H1 (cell line): ENCODE measurements at regions not wholly inside any gene's neighbourhood (a gene's known extent, or its start where the extent isn't known, plus 50 kb on each side); places are given as distances from the start of the nearest gene placed in this dataset.

Source experiments
- CTCF ChIA-PET: fragments of 300-600 bp; sonication (Branson Sonifier 250); formaldehyde crosslinking; loops from one replicate; lab custom pipeline; 2021; ENCODE audit not compliant: partially characterized antibody; lab: Charles Lee
- POLR2A ChIA-PET: fragments of 300-600 bp; sonication (Branson Sonifier 250); formaldehyde crosslinking; loops from one replicate; lab custom pipeline; 2021; ENCODE audit warnings: inconsistent platforms; ENCODE audit not compliant: partially characterized antibody; lab: Charles Lee
- DNase-seq, 2 experiments: peaks; one replicate each; pipeline versions ENCODE4 v3.0.0 to v3.0.0-alpha.2; 2010 to 2022; ENCODE audit warnings: low spot score in 2 of 2, low read depth in 1 of 2, mixed read lengths in 1 of 2
- FAIRE-seq: peaks from 2 replicates; lab custom pipeline; 2011; peaks lifted over from hg19 to GRCh38; lab: Jason Lieb, UNC
- H2AFZ ChIP-seq: 2 replicates; pipeline ENCODE4 v1.8.1; 2012; ENCODE audit warnings: low read length, inconsistent platforms
- H2AK5ac ChIP-seq: 2 replicates; pipeline ENCODE4 v1.6.1; 2013; ENCODE audit warnings: low read depth, low read length
- H2BK120ac ChIP-seq: replicated peaks from 2 replicates; pipeline ENCODE3; 2013; ENCODE audit warnings: low read depth, low read length, inconsistent platforms
- H2BK12ac ChIP-seq: 2 replicates; pipeline ENCODE4 v1.6.1; 2013; ENCODE audit warnings: low read depth, low read length
- H2BK15ac ChIP-seq: 2 replicates; pipeline ENCODE4 v1.6.1; 2013; ENCODE audit warnings: low read length
- H2BK20ac ChIP-seq: 2 replicates; pipeline ENCODE4 v1.6.1; 2013; ENCODE audit warnings: low read length
- H2BK5ac ChIP-seq: 2 replicates; pipeline ENCODE4 v1.6.1; 2013; ENCODE audit warnings: low read depth, low read length
- H3K14ac ChIP-seq: 2 replicates; pipeline ENCODE4 v1.6.1; 2013; ENCODE audit warnings: inconsistent platforms; ENCODE audit not compliant: insufficient read length
- H3K18ac ChIP-seq: 2 replicates; pipeline ENCODE4 v1.6.1; 2013; ENCODE audit warnings: low read length; ENCODE audit errors: extremely low read depth
- H3K23ac ChIP-seq: 2 replicates; pipeline ENCODE4 v1.6.1; 2013; ENCODE audit warnings: inconsistent platforms; ENCODE audit not compliant: insufficient read length
- H3K23me2 ChIP-seq: 2 replicates; pipeline ENCODE4 v1.6.1; 2013; ENCODE audit warnings: low read depth, low read length
- H3K27ac ChIP-seq: 2 replicates; pipeline ENCODE4 v1.6.1; 2011; ENCODE audit warnings: low read depth, low read length, inconsistent platforms
- H3K27me3 ChIP-seq, 4 experiments: replicated peaks in 1 of 4; 1 replicate in 1 of 4; 2 replicates in 3 of 4; pipeline versions ENCODE4 v1.6.1 to v1.8.1; 2011 to 2013; ENCODE audit warnings: low read length in 3 of 4, mild to moderate bottlenecking in 3 of 4, inconsistent platforms in 2 of 4, mixed read lengths in 2 of 4, moderate library complexity in 1 of 4; ENCODE audit not compliant: control insufficient read depth in 3 of 4, insufficient read depth in 3 of 4; ENCODE audit errors: extremely low read depth in 1 of 4
- H3K36me3 ChIP-seq, 4 experiments: 2 replicates each; pipeline versions ENCODE4 v1.6.1 to v1.8.1; 2011 to 2013; ENCODE audit warnings: mild to moderate bottlenecking in 4 of 4, low read length in 3 of 4, moderate library complexity in 2 of 4, control low read depth in 1 of 4, inconsistent platforms in 1 of 4; ENCODE audit not compliant: insufficient read depth in 4 of 4, control insufficient read depth in 2 of 4
- H3K4ac ChIP-seq: replicated peaks from 2 replicates; pipeline ENCODE3; 2013; ENCODE audit warnings: low read length, low read depth, mixed read lengths, inconsistent platforms; ENCODE audit not compliant: insufficient read length
- H3K4me1 ChIP-seq, 4 experiments: replicated peaks in 1 of 4; 1 replicate in 1 of 4; 2 replicates in 3 of 4; pipeline versions ENCODE4 v1.6.1 to v1.8.1; 2011 to 2013; ENCODE audit warnings: low read length in 3 of 4, inconsistent platforms in 2 of 4, mixed read lengths in 1 of 4; ENCODE audit not compliant: insufficient read depth in 4 of 4, control insufficient read depth in 3 of 4
- H3K4me2 ChIP-seq, 2 experiments: 2 replicates each; pipeline versions ENCODE4 v1.6.1 to v1.8.1; 2011 to 2013; ENCODE audit warnings: low read depth in 2 of 2, low read length in 2 of 2, control low read depth in 1 of 2, inconsistent platforms in 1 of 2, mild to moderate bottlenecking in 1 of 2; ENCODE audit not compliant: insufficient read depth in 1 of 2
- H3K4me3 ChIP-seq, 4 experiments: fragments of 200-600, 300-600 bp in 1 of 4; sonication (generic), shearing (Covaris generic), sonication (Bioruptor Twin) in 1 of 4; 2 replicates each; pipeline versions ENCODE4 v1.5.1 to v1.8.1; 2011 to 2016; ENCODE audit warnings: low read length in 4 of 4, low read depth in 3 of 4, control low read depth in 2 of 4, inconsistent platforms in 2 of 4, mild to moderate bottlenecking in 2 of 4, mixed read lengths in 1 of 4, moderate library complexity in 1 of 4; ENCODE audit not compliant: insufficient read depth in 2 of 4; ENCODE audit errors: extremely low read depth in 1 of 4
- H3K56ac ChIP-seq: replicated peaks from 2 replicates; pipeline ENCODE3; 2013; ENCODE audit warnings: low read depth, mild to moderate bottlenecking, mixed read lengths, low read length, inconsistent platforms; ENCODE audit not compliant: insufficient read length
- H3K79me1 ChIP-seq: 2 replicates; pipeline ENCODE4 v1.6.1; 2013; ENCODE audit warnings: low read depth, low read length, control low read depth
- H3K79me2 ChIP-seq, 2 experiments: 2 replicates each; pipeline versions ENCODE4 v1.6.1 to v1.8.1; 2012 to 2013; ENCODE audit warnings: low read length in 2 of 2, mild to moderate bottlenecking in 2 of 2, inconsistent platforms in 1 of 2; ENCODE audit not compliant: insufficient read depth in 2 of 2, control insufficient read depth in 1 of 2
- H3K9ac ChIP-seq, 4 experiments: replicated peaks in 1 of 4; 1 replicate in 1 of 4; 2 replicates in 3 of 4; pipeline versions ENCODE4 v1.6.1 to v1.8.1; 2011 to 2013; ENCODE audit warnings: low read depth in 3 of 4, low read length in 3 of 4, control low read depth in 2 of 4, mild to moderate bottlenecking in 2 of 4, moderate library complexity in 2 of 4, inconsistent platforms in 1 of 4; ENCODE audit errors: extremely low read depth in 1 of 4
- H3K9me3 ChIP-seq, 2 experiments: 2 replicates each; pipeline versions ENCODE4 v1.6.1 to v1.8.1; 2012 to 2013; ENCODE audit warnings: mild to moderate bottlenecking in 2 of 2, moderate library complexity in 2 of 2, control low read depth in 1 of 2, inconsistent platforms in 1 of 2, low read depth in 1 of 2, low read length in 1 of 2, mixed read lengths in 1 of 2; ENCODE audit not compliant: insufficient read depth in 2 of 2
- H4K20me1 ChIP-seq, 2 experiments: replicated peaks in 1 of 2; 2 replicates each; pipeline versions ENCODE3 to v1.8.1; 2011 to 2013; ENCODE audit warnings: inconsistent platforms in 2 of 2, low read length in 2 of 2, mild to moderate bottlenecking in 1 of 2; ENCODE audit not compliant: insufficient read depth in 2 of 2, control insufficient read depth in 1 of 2
- H4K5ac ChIP-seq: 2 replicates; pipeline ENCODE4 v1.6.1; 2013; ENCODE audit warnings: low read length, low read depth, mixed read lengths, inconsistent platforms; ENCODE audit not compliant: insufficient read length
- H4K8ac ChIP-seq: 2 replicates; pipeline ENCODE4 v1.8.0; 2013; ENCODE audit warnings: mild to moderate bottlenecking, moderate library complexity, low read length, inconsistent platforms; ENCODE audit not compliant: insufficient read depth; ENCODE audit errors: extremely low read depth
- H4K91ac ChIP-seq: replicated peaks from 2 replicates; pipeline ENCODE3; 2013; ENCODE audit warnings: low read length, mixed read lengths, inconsistent platforms; ENCODE audit not compliant: insufficient read length
- CREB1 ChIP-seq: IDR thresholded peaks from 2 replicates; pipeline ENCODE4 v1.6.1; 2012; ENCODE audit warnings: inconsistent platforms
- JUN ChIP-seq: IDR thresholded peaks from 2 replicates; pipeline ENCODE4 v1.6.1; 2011; ENCODE audit warnings: low read depth, mild to moderate bottlenecking, improper control_type of control experiment, low read length
- KDM1A ChIP-seq: fragments of 200-600, 300-600 bp; sonication (generic); IDR thresholded peaks from 2 replicates; pipeline ENCODE4 v1.7.1; 2016; ENCODE audit warnings: mild to moderate bottlenecking, low read length, borderline replicate concordance
- SP2 ChIP-seq: IDR thresholded peaks from 2 replicates; pipeline ENCODE4 v1.6.1; 2012; ENCODE audit warnings: mild to moderate bottlenecking, low read length, inconsistent platforms
- TAF1 ChIP-seq: IDR thresholded peaks from 2 replicates; pipeline ENCODE4 v1.6.1; 2011; ENCODE audit warnings: mild to moderate bottlenecking, low read depth, low read length
- TAF7 ChIP-seq: optimal IDR thresholded peaks from 2 replicates; pipeline ENCODE3; 2011; ENCODE audit warnings: low read depth, mild to moderate bottlenecking, inconsistent platforms, low read length, moderate library complexity, borderline replicate concordance
- WGBS, 2 experiments: shearing (Covaris generic) in 1 of 2; methylation state at CpG; one replicate each; pipeline versions ENCODE4 v1.1.6 to v1.1.7; 2013 to 2015; ENCODE audit warnings: low lambda C conversion rate in 2 of 2, mixed read lengths in 2 of 2, inconsistent platforms in 1 of 2, low coverage in 1 of 2, missing lambda C conversion rate in 1 of 2; ENCODE audit not compliant: insufficient replicate concordance in 2 of 2, insufficient coverage in 1 of 2, insufficient read length in 1 of 2; ENCODE audit errors: extremely low coverage in 1 of 2, missing lambda C conversion rate in 1 of 2; 5-methylcytosine and 5-hydroxymethylcytosine counted together

- H2BK120ac ChIP-seq = no peak overlapping the region
- H2AK5ac ChIP-seq = no peak overlapping the region
- H3K36me3 ChIP-seq = no peaks in the 10 kb centered on the region
- no peak overlapping the region for H2BK5ac ChIP-seq
- H2BK20ac ChIP-seq = no peak overlapping the region
- no peak overlapping the region for H2BK12ac ChIP-seq
- H3K14ac ChIP-seq = no peak overlapping the region
- no peak overlapping the region for H3K9ac ChIP-seq
- H3K4me3 ChIP-seq = no peak overlapping the region
- FAIRE-seq (no peak), DNase-seq (no peak)
- H3K23me2 ChIP-seq = no peaks in the 10 kb centered on the region
- whole genome bisulfite sequencing, 2 experiments = 81% methylated on average over 5 of the region's 5 CpGs; no CpG with 5 or more reads in 1 of the 2 experiments
- no peak overlapping the region for H4K91ac ChIP-seq
- no peaks in the 10 kb centered on the region for H3K27me3 ChIP-seq
- H3K9me3 ChIP-seq = no peaks in the 10 kb centered on the region
- no peak overlapping the region for H4K8ac ChIP-seq
- no peaks in the 10 kb centered on the region for H4K20me1 ChIP-seq
- no peak overlapping the region for H3K4ac ChIP-seq
- H3K4me1 ChIP-seq = no peaks in the 10 kb centered on the region; a peak in 1 of 7 replicates
- H3K56ac ChIP-seq = no peak overlapping the region
- H3K18ac ChIP-seq = no peak overlapping the region
- H4K5ac ChIP-seq = no peak overlapping the region
- no peak overlapping the region for H2AFZ ChIP-seq
- ChIA-PET CTCF (interaction anchor here (0.6 to 3.4 kb wide), 4 partner anchors 19 to 826 kb away, joined by 3 to 17 read pairs (median 4); no protein-coding TSS in a partner anchor), POLR2A (interaction anchor here (0.6 kb wide), 1 partner anchor 18 kb away, joined by 3 read pairs; no protein-coding TSS in a partner anchor)
- no peaks in the 10 kb centered on the region for H3K79me2 ChIP-seq
- no peak overlapping the region for H3K4me2 ChIP-seq
- H2BK15ac ChIP-seq = no peak overlapping the region
- TF ChIP-seq JUN (no peak), KDM1A (no peak), CREB1 (no peak), TAF7 (no peak), TAF1 (no peak), SP2 (no peak)
- H3K79me1 ChIP-seq = no peaks in the 10 kb centered on the region
- no peak overlapping the region for H3K27ac ChIP-seq
- no peak overlapping the region for H3K23ac ChIP-seq
These were observed 66.3 kb upstream of the RMDN2 start for GRCh38 chr2:37858725-37859267.
